Naive thymus-derived CD8-positive, alpha-beta T cell (primary cell): ENCODE measurements at regions not wholly inside any gene's neighbourhood (a gene's known extent, or its start where the extent isn't known, plus 50 kb on each side); places are given as distances from the start of the nearest gene placed in this dataset.

Source experiments
- ATAC-seq, 2 donors: fragments of 150-1000 bp; cut with Tn5 transposase in 1 of 2; sonication (Bioruptor Pico), chemical (Tn5 transposase) in 1 of 2; 1 replicate in 1 of 2; 2 replicates in 1 of 2; pipeline ENCODE4 v1.10.0; 2021; ENCODE audit warnings: mild to moderate bottlenecking in 2 of 2, moderate library complexity in 2 of 2
- POLR2A ChIA-PET: fragments of 350-600 bp; sonication (Branson Sonifier 250); formaldehyde crosslinking; loops from one replicate; lab custom pipeline; 2021; ENCODE audit warnings: antibody characterized with exemption; lab: Charles Lee
- DNase-seq, 10 donors: peaks; one replicate each; pipeline versions ENCODE4 v3.0.0 to v3.0.0-alpha.2; 2020 to 2022
- H3K27ac Mint-ChIP-seq, 10 donors: one replicate each; pipeline ENCODE4 v1.8.0; 2020 to 2022; ENCODE audit warnings: mild to moderate bottlenecking in 10 of 10, mixed read lengths in 10 of 10, moderate library complexity in 4 of 10, inconsistent platforms in 1 of 10
- H3K27me3 Mint-ChIP-seq, 5 donors: one replicate each; pipeline ENCODE4 v1.8.0; 2021 to 2022; ENCODE audit warnings: mixed read lengths in 5 of 5
- H3K36me3 Mint-ChIP-seq, 3 donors: one replicate each; pipeline ENCODE4 v1.8.0; 2020 to 2022; ENCODE audit warnings: mixed read lengths in 3 of 3, mild to moderate bottlenecking in 2 of 3, inconsistent platforms in 1 of 3
- H3K4me1 Mint-ChIP-seq, 4 donors: one replicate each; pipeline ENCODE4 v1.8.0; 2021 to 2022; ENCODE audit warnings: mixed read lengths in 4 of 4
- H3K4me3 Mint-ChIP-seq, 10 donors: one replicate each; pipeline ENCODE4 v1.8.0; 2020 to 2022; ENCODE audit warnings: mild to moderate bottlenecking in 10 of 10, mixed read lengths in 10 of 10, moderate library complexity in 6 of 10, inconsistent platforms in 1 of 10
- H3K9me3 Mint-ChIP-seq, 9 donors: one replicate each; pipeline ENCODE4 v1.8.0; 2020 to 2022; ENCODE audit warnings: mixed read lengths in 9 of 9, mild to moderate bottlenecking in 3 of 9, inconsistent platforms in 1 of 9, moderate library complexity in 1 of 9

DNA sequence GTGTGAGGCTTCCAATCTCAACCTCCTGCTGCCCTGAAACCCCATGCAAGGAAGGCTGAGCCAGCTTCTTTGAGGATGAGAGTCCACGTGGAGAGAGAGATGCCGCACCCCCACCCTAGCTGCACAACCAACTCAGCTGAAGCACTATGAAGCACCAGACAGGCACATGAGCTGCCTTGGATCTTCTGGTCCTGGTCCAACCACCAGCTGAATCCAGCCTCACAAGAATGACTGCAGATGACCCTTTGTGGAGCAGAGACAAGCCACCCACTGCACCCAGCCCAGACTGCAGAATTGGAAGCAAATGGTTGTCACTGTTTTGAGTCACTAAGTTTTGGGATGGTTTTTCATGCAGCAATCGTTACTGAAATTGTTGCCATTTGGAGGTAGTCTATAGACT lies 149.6 kb upstream of the SYT13 start:
- POLR2A ChIA-PET, result no interaction called here
- no peaks in the 10 kb centered on the region for H3K4me1 Mint-ChIP-seq
- DNase-seq (no peak), ATAC-seq (no peak)
- peaks cover 0 to 8% (median 2%) of the 10 kb centered on the region in 3 donors for H3K36me3 Mint-ChIP-seq
- H3K27ac Mint-ChIP-seq, result no peak overlapping the region
- peaks cover 6 to 19% (median 10%) of the 10 kb centered on the region in 5 donors for H3K27me3 Mint-ChIP-seq
- H3K4me3 Mint-ChIP-seq, result no peak overlapping the region
- peaks cover 4 to 20% (median 12%) of the 10 kb centered on the region in 9 donors for H3K9me3 Mint-ChIP-seq

DNA sequence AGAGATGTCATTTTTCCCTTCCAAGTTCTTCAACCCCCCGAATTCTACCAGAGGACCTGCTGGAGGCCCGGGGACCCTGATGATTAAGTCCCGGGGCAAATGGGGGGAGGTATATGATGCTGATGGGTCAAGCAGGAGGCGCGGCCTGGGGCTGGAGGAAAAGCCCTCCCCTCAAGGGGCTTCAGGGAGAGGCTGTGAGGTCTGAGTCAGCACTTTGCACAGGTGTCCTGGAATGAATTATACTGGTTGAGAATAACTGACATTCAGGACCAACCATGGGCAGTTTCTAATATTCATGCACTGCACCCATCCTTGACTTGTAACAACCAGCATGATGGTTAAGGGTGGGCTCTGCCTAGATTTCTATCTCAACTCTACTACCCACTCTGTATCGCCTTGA lies 146.8 kb upstream of the SYT13 start:
- no peak for ATAC-seq
- no peak for DNase-seq
- no peaks in the 10 kb centered on the region for H3K9me3 Mint-ChIP-seq
- peaks cover 7 to 36% (median 18%) of the 10 kb centered on the region in 5 donors for H3K27me3 Mint-ChIP-seq
- H3K27ac Mint-ChIP-seq, result no peak overlapping the region
- POLR2A ChIA-PET, result no interaction called here
- H3K4me1 Mint-ChIP-seq, result no peaks in the 10 kb centered on the region
- H3K36me3 Mint-ChIP-seq, result peaks cover 0 to under 1% (median 0%) of the 10 kb centered on the region in 3 donors
- no peak overlapping the region for H3K4me3 Mint-ChIP-seq

DNA sequence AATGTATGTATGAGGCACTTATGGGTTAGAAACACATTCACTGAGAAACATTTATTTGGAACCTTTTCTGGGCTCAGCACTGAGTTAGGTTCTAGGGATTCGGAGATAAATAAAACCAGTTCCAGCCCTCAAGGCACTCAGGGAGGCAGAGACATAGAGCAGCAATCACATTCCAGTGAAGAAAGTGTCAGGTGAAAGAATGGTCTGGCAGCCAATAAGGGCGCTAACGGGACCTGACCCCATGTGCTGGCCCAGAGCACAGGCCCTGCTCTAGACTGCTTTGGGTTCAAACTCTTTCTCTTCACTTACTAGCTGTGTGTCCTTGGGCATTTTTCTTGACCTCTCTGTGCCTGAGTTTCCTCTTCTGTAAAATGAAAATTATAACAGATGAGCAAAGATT lies 146.0 kb upstream of the SYT13 start:
- Mint-ChIP-seq H3K36me3 (no peaks in the 10 kb centered on the region), H3K27me3 (peaks cover 7 to 37% (median 20%) of the 10 kb centered on the region in 5 donors), H3K9me3 (no peaks in the 10 kb centered on the region), H3K27ac (no peak overlapping the region), H3K4me3 (no peak overlapping the region), H3K4me1 (no peaks in the 10 kb centered on the region)
- no peak for DNase-seq
- ATAC-seq, result no peak
- POLR2A ChIA-PET, result no interaction called here

DNA sequence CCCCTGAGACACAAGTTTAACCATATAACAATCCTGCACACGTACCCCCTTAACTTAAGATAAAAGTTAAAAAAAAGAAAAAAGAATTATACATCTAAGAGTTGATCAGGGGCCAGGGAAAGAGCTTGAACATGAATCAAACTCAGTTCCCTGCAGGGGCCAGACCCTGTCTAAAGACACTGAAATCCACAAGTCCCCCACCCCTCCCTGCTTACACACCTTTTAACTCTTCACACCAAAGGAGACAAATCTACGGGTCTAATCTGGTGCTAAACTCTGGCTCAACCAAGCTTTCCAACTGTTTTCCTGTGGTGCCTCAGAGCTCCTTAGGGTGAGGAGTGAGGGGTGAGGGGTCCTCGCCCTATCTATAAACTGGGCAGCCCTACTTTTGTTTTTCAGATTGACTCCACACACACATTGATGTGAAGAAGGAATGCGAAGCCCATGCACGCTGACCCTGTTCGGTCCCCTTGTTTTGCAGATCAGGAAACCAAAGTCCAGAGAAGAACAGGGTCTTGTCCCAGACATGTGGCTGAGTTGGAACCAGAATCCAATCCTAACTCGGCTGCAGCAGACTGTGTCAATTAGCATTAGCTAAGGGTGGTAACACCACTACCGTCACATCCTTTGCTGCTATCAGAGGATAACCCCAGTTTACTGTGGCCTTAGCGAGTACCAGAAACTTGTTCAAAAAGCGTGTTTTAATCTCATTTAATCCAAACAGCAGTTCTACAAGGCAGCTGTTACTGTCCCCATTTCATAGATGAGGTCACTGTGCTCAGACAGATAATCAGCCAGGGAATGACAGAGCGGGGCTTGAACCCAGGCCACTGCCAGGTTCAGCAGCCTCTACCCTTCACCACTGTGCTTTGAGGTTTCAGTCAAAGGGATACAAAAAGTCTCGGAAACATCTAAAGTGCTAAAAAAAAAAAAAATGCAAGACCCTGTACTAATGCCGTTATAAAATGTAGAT lies 145.2 kb upstream of the SYT13 start:
- no peaks in the 10 kb centered on the region for H3K4me1 Mint-ChIP-seq
- peaks cover 7 to 41% (median 24%) of the 10 kb centered on the region in 5 donors for H3K27me3 Mint-ChIP-seq

DNA sequence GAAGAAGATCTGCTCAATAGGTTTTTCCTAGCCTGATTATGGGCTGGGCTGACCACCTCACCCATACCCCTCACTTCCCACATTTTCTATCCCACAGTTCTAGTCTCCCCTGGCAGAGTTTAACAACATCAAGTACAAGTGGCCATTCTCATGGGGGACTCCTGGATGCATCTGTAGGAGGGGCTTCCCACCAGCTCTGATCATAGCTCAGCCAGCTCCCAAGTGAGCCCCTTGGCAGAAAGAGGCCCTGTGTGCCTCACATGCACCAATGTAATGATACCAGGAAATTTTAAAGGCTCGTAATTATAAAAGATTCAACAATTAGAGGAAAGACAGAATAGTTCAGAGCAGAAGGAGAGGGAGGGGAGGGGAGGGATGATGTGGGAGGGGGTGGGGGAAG lies 144.2 kb upstream of the SYT13 start:
- Mint-ChIP-seq H3K27me3 (peaks cover 9 to 44% (median 29%) of the 10 kb centered on the region in 5 donors), H3K9me3 (peaks cover 0 to 2% (median 0%) of the 10 kb centered on the region in 9 donors), H3K36me3 (no peaks in the 10 kb centered on the region), H3K4me3 (no peak overlapping the region), H3K4me1 (no peaks in the 10 kb centered on the region), H3K27ac (no peak overlapping the region)
- DNase-seq, result no peak
- POLR2A ChIA-PET, result no interaction called here
- ATAC-seq, result no peak

More for the DNA sequence above, 145.2 kb upstream of the SYT13 start:
- POLR2A ChIA-PET, result no interaction called here
- Mint-ChIP-seq H3K27ac (no peak overlapping the region), H3K9me3 (peaks cover 0 to under 1% (median 0%) of the 10 kb centered on the region in 9 donors), H3K4me3 (no peak overlapping the region), H3K36me3 (no peaks in the 10 kb centered on the region)
- no peak for ATAC-seq
- no peak for DNase-seq

DNA sequence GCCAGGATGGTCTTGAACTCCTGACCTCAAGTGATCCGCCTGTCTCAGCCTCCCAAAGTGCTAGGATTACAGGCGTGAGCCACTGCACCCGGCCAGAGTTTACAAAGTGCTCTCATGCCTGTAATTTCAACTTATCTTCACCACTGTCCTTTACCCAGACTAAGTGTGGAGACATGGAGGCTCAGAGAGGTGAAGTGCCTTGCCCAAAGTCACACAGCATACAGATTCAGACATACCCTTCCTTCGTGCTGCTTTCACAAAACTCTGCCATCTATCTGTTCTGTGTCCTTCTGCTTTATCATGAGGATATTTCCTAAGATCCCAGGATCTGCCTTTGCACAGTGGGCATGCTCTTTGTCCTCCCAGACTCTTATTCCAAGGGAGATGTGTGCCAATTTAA lies 143.6 kb upstream of the SYT13 start:
- no peak for DNase-seq
- no peak for ATAC-seq
- H3K27ac Mint-ChIP-seq, result no peak overlapping the region
- no peaks in the 10 kb centered on the region for H3K4me1 Mint-ChIP-seq
- H3K36me3 Mint-ChIP-seq, result no peaks in the 10 kb centered on the region
- peaks cover 0 to 2% (median 0%) of the 10 kb centered on the region in 9 donors for H3K9me3 Mint-ChIP-seq
- H3K4me3 Mint-ChIP-seq, result no peak overlapping the region
- peaks cover 10 to 50% (median 31%) of the 10 kb centered on the region in 5 donors for H3K27me3 Mint-ChIP-seq
- POLR2A ChIA-PET, result no interaction called here

DNA sequence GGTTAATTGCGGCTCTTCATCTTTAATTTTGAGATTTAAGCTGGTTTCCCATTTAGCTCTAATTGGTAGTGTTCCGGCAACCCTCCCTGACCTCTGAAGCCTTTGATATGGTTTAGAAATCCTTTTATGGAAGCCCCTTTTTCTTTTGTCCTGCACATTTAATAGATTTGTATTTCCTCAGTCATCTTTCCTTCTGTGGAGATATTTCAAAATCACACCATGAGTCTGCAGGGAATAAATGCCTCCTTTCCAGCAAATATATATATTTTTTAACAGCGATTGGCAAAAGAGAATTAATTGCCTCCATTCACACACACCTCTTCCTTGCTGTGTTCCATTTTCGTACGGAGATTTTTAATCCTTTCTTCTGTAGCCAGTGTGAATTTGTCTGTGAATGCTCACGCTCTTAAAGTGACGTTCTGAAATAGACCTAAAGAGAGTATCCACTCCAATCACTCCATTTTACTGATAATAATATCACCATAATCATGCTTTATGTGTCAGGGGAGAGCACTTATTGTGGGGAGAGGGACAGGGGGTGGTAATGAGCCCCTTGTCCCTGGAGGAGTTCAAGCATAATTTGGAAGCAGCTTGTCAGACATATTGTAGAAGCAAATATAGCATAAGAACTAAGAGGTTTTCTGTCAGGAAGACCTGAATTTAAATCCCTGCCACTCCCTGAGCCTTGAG lies 142.5 kb upstream of the SYT13 start:
- DNase-seq (no peak), ATAC-seq (no peak)
- Mint-ChIP-seq H3K4me1 (no peaks in the 10 kb centered on the region), H3K27ac (no peak overlapping the region), H3K9me3 (peaks cover 0 to 2% (median 0%) of the 10 kb centered on the region in 9 donors), H3K4me3 (no peak overlapping the region), H3K36me3 (no peaks in the 10 kb centered on the region), H3K27me3 (peaks cover 10 to 60% (median 31%) of the 10 kb centered on the region in 5 donors)
- POLR2A ChIA-PET, result no interaction called here

DNA sequence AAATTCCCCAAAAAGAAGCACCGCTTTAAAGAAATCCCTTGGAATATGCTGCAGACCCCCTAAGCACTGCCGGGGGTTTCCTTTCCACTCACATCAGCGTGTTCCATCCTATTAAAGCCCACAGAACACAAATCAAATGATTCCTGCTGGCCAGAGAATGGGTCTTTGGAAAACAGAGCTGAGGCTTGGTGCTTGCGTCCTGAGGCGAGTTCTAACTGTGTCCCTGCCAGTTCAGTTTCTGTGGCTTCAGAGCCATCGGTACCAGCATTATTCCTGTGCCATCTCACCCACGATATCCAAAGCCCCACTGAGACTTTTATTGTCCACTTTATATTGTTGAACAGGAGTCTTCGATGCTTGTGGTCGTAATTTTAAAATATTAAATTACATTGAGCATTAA lies 142.0 kb upstream of the SYT13 start:
- ATAC-seq (no peak), DNase-seq (no peak)
- Mint-ChIP-seq H3K4me1 (no peaks in the 10 kb centered on the region), H3K27me3 (peaks cover 10 to 64% (median 31%) of the 10 kb centered on the region in 5 donors), H3K9me3 (peaks cover 0 to 2% (median 0%) of the 10 kb centered on the region in 9 donors), H3K27ac (no peak overlapping the region), H3K4me3 (no peak overlapping the region), H3K36me3 (no peaks in the 10 kb centered on the region)
- POLR2A ChIA-PET, result no interaction called here

DNA sequence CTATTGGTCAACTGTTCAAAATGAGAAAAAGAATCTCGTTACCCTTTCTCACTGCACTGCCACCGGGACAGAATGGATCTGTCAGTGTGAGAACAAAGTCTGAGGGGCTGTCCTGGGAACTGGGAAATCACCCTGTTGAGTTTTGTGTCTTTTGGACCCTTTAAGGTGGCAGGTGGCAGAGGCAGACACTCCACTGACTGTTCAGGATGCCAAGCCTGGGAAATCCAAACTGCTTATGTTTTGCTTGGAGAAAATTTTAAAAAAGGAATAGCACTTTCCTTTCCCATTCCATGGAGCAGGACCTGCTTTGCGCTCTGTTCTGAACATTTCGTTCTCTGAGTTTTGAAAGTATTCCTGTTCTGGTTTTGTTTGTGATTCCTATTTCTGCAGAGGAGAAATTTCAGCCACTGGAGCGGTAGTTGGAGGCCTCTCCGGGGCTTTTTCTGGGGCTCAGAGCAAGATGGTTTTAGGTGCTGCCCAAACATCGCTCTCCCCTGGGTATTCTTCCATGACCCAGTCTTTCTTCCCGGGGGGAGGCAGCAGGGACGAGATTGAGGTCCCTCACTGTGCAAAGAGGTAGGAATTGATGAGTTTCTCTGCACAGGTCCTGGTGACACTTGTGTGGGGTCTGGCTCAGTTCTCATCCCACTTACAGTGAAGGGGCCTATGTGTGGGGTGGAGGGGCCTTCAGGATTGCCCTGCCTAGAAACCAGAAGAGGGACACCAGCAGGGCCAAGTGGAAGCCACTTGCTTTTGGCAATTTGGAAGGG lies 138.5 kb upstream of the SYT13 start:
- Mint-ChIP-seq H3K27ac (no peak overlapping the region), H3K4me3 (no peak overlapping the region), H3K4me1 (no peaks in the 10 kb centered on the region), H3K9me3 (peaks cover 0 to 2% (median 0%) of the 10 kb centered on the region in 9 donors), H3K36me3 (no peaks in the 10 kb centered on the region), H3K27me3 (peaks cover 8 to 52% (median 34%) of the 10 kb centered on the region in 5 donors)
- POLR2A ChIA-PET, result no interaction called here
- no peak for DNase-seq
- ATAC-seq, result no peak

DNA sequence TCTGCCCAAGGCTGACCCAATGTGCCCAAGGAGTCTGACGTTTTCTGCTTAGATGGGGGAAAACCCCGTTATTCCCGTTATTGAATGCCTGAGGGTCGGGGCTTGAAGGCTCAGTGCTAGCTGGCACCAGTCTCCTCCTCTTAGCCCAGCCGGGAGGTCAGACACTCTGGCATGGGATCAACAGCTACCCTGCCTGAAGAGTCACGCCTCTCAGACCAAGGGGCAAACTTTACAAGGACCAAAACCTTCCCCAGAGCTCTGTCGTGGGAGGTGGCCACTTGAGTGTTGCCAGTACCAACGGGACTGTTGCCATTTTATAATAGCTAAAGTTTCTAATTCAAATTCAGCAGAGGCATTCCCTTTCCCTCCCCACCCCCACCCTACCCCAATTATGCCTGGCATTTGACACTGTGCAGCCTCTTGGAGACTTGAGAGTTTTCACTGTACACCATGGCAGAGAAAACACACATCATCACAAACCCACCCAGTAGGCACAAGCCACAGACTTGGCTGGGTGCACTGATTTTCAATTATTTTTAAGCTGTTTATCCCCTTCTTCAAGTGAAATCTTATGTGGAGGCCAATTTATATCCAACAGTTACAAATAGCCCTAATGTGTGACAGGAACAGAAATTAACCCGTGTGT lies 137.5 kb upstream of the SYT13 start:
- Mint-ChIP-seq H3K27me3 (peaks cover 5 to 42% (median 28%) of the 10 kb centered on the region in 5 donors), H3K9me3 (peaks cover 0 to 2% (median 0%) of the 10 kb centered on the region in 9 donors), H3K4me3 (no peak overlapping the region), H3K36me3 (no peaks in the 10 kb centered on the region), H3K4me1 (no peaks in the 10 kb centered on the region), H3K27ac (no peak overlapping the region)
- POLR2A ChIA-PET, result no interaction called here
- ATAC-seq, result no peak
- DNase-seq, result no peak

DNA sequence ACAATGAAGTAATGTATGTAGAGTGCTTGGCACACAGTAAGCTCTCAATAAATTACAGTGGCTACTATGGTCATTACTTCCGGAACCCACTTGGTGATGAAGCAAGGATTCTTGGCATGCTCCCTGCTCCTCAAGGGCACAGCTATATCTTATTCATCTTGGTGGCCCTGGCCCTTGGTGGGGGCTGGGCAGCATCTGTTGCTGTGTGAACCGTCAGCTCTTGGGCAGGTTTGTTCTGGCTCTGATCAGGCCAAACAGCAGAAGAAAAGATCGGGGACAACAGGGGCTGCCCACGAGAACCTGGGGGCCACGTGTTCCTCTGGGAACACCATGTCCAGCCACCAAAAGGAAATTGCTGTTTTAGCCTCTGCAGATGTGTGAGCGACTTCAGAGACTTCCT lies 136.9 kb upstream of the SYT13 start:
- Mint-ChIP-seq H3K36me3 (no peaks in the 10 kb centered on the region), H3K27me3 (peaks cover 7 to 41% (median 31%) of the 10 kb centered on the region in 5 donors), H3K4me1 (no peaks in the 10 kb centered on the region), H3K4me3 (no peak overlapping the region), H3K27ac (no peak overlapping the region), H3K9me3 (peaks cover 0 to 2% (median 0%) of the 10 kb centered on the region in 9 donors)
- DNase-seq (no peak), ATAC-seq (no peak)
- POLR2A ChIA-PET, result no interaction called here

DNA sequence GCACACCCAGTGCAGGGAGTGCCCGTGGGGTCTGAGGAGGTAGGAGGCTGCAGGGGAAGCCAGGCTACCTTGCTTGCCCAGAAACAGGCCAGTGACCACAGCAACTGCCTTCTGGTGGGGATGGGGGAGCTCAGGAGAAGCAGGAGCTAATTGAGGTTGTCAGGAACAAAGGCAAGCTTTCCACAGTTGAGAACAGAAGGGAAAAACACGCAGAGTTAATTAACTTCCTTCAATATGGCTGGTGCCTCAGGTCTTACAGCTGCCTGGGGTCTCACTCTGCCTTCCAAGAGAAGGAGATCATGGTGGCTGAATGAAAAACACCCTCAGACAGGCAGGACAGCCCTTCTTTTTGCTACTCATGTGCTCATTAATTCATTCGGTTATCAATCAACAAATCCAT lies 127.9 kb upstream of the SYT13 start:
- H3K9me3 Mint-ChIP-seq, result no peaks in the 10 kb centered on the region
- DNase-seq (no peak), ATAC-seq (no peak)
- POLR2A ChIA-PET, result no interaction called here
- H3K4me1 Mint-ChIP-seq, result peaks cover 0 to 3% (median 0%) of the 10 kb centered on the region in 4 donors
- H3K27me3 Mint-ChIP-seq, result peaks cover 14 to 47% (median 32%) of the 10 kb centered on the region in 5 donors
- H3K36me3 Mint-ChIP-seq, result no peaks in the 10 kb centered on the region
- H3K4me3 Mint-ChIP-seq, result no peak overlapping the region
- no peak overlapping the region for H3K27ac Mint-ChIP-seq
